Glutamatergic neuron (in vitro differentiated cells): ENCODE measurements at regions not wholly inside any gene's neighbourhood (a gene's known extent, or its start where the extent isn't known, plus 50 kb on each side); places are given as distances from the start of the nearest gene placed in this dataset.

Source experiments
- DNase-seq: peaks from one replicate; pipeline ENCODE4 v3.0.0; 2022
- H3K27ac Mint-ChIP-seq: one replicate; pipeline ENCODE4 v1.8.0; 2020; ENCODE audit warnings: mild to moderate bottlenecking, mixed read lengths, inconsistent platforms; ENCODE audit not compliant: unreplicated experiment
- H3K27me3 Mint-ChIP-seq: one replicate; pipeline ENCODE4 v1.8.0; 2020; ENCODE audit warnings: mild to moderate bottlenecking, moderate library complexity, mixed read lengths, inconsistent platforms; ENCODE audit not compliant: unreplicated experiment
- H3K36me3 Mint-ChIP-seq: one replicate; pipeline ENCODE4 v1.8.0; 2020; ENCODE audit warnings: mild to moderate bottlenecking, mixed read lengths, inconsistent platforms; ENCODE audit not compliant: unreplicated experiment
- H3K4me1 Mint-ChIP-seq: one replicate; pipeline ENCODE4 v1.8.0; 2020; ENCODE audit warnings: mild to moderate bottlenecking, low read depth, mixed read lengths, inconsistent platforms; ENCODE audit not compliant: unreplicated experiment
- H3K4me3 Mint-ChIP-seq: one replicate; pipeline ENCODE4 v1.8.0; 2020; ENCODE audit warnings: mild to moderate bottlenecking, mixed read lengths, inconsistent platforms; ENCODE audit not compliant: unreplicated experiment
- H3K9me3 Mint-ChIP-seq: one replicate; pipeline ENCODE4 v1.8.0; 2020; ENCODE audit warnings: mild to moderate bottlenecking, moderate library complexity, mixed read lengths, inconsistent platforms; ENCODE audit not compliant: unreplicated experiment
- CTCF ChIP-seq: fragments of 200-600 bp; sonication (generic); IDR thresholded peaks from one replicate; pipeline ENCODE4 v1.5.0; 2021; ENCODE audit not compliant: partially characterized antibody, unreplicated experiment

GRCh38 chr9:87280421-87280820, 217.2 kb upstream of the DAPK1 start:
- peaks cover under 1% of the 10 kb centered on the region for H3K9me3 Mint-ChIP-seq
- H3K27ac Mint-ChIP-seq: no peak overlapping the region
- DNase-seq: no peak
- no peak for TF ChIP-seq CTCF
- H3K27me3 Mint-ChIP-seq: no peaks in the 10 kb centered on the region
- H3K4me3 Mint-ChIP-seq: no peak overlapping the region
- H3K4me1 Mint-ChIP-seq: no peaks in the 10 kb centered on the region
- no peaks in the 10 kb centered on the region for H3K36me3 Mint-ChIP-seq

GRCh38 chr9:87282538-87282937, 215.1 kb upstream of the DAPK1 start:
- H3K4me3 Mint-ChIP-seq: no peak overlapping the region
- H3K27ac Mint-ChIP-seq: no peak overlapping the region
- H3K36me3 Mint-ChIP-seq: no peaks in the 10 kb centered on the region
- H3K4me1 Mint-ChIP-seq: no peaks in the 10 kb centered on the region
- no peak for DNase-seq
- no peaks in the 10 kb centered on the region for H3K27me3 Mint-ChIP-seq
- H3K9me3 Mint-ChIP-seq: no peaks in the 10 kb centered on the region
- TF ChIP-seq CTCF: no peak

GRCh38 chr9:87283585-87283984, 214.1 kb upstream of the DAPK1 start:
- DNase-seq: no peak
- Mint-ChIP-seq H3K36me3 (no peaks in the 10 kb centered on the region), H3K4me1 (no peaks in the 10 kb centered on the region), H3K4me3 (no peak overlapping the region), H3K9me3 (no peaks in the 10 kb centered on the region), H3K27me3 (no peaks in the 10 kb centered on the region), H3K27ac (no peak overlapping the region)
- no peak for TF ChIP-seq CTCF

GRCh38 chr9:87285183-87285850, 212.3 kb upstream of the DAPK1 start:
- H3K4me3 Mint-ChIP-seq: no peak overlapping the region
- no peaks in the 10 kb centered on the region for H3K27me3 Mint-ChIP-seq
- no peak for TF ChIP-seq CTCF
- no peaks in the 10 kb centered on the region for H3K9me3 Mint-ChIP-seq
- H3K27ac Mint-ChIP-seq: no peak overlapping the region
- DNase-seq: no peak
- no peaks in the 10 kb centered on the region for H3K4me1 Mint-ChIP-seq
- no peaks in the 10 kb centered on the region for H3K36me3 Mint-ChIP-seq

- TF ChIP-seq CTCF: no peak
- Mint-ChIP-seq H3K4me3 (no peak overlapping the region), H3K27me3 (no peaks in the 10 kb centered on the region), H3K4me1 (no peaks in the 10 kb centered on the region), H3K27ac (no peak overlapping the region), H3K9me3 (no peaks in the 10 kb centered on the region), H3K36me3 (no peaks in the 10 kb centered on the region)
- DNase-seq: no peak
Observed at GRCh38 chr9:87286506-87286905, 211.2 kb upstream of the DAPK1 start.
